SU-DHL-6 (cell line): ENCODE measurements at regions not wholly inside any gene's neighbourhood (a gene's known extent, or its start where the extent isn't known, plus 50 kb on each side); places are given as distances from the start of the nearest gene placed in this dataset.

Source experiments
- H2AFZ ChIP-seq: fragments of 200-600 bp; sonication (generic); 2 replicates; pipeline ENCODE4 v1.6.1; 2014; ENCODE audit warnings: low read depth, mild to moderate bottlenecking, moderate library complexity, mixed read lengths, antibody characterized with exemption, low read length; ENCODE audit not compliant: severe bottlenecking
- H3F3A ChIP-seq: fragments of 200-600 bp; shearing (Covaris generic); 2 replicates; pipeline ENCODE4 v1.6.0; 2016; ENCODE audit warnings: antibody characterized with exemption, mild to moderate bottlenecking; ENCODE audit not compliant: insufficient read depth
- H3K27ac ChIP-seq: fragments of 200-600 bp; sonication (generic); 2 replicates; pipeline ENCODE4 v1.5.1; 2016; ENCODE audit warnings: low read depth, mild to moderate bottlenecking, low read length, moderate library complexity, mixed read lengths
- H3K27me3 ChIP-seq: fragments of 200-600 bp; sonication (generic), shearing (Covaris generic); 2 replicates; pipeline ENCODE4 v1.6.0; 2014; ENCODE audit warnings: mild to moderate bottlenecking, low read length
- H3K36me3 ChIP-seq: fragments of 200-600 bp; sonication (generic); 2 replicates; pipeline ENCODE4 v1.6.1; 2014; ENCODE audit warnings: mild to moderate bottlenecking, low read length, mixed read lengths
- H3K4me2 ChIP-seq: fragments of 300-600, 200-600 bp; shearing (Covaris generic), sonication (generic); 2 replicates; pipeline ENCODE4 v1.6.0; 2014; ENCODE audit warnings: low read length, low read depth, mild to moderate bottlenecking; ENCODE audit not compliant: poor library complexity, severe bottlenecking
- H3K4me3 ChIP-seq: fragments of 200-600 bp; sonication (generic); 2 replicates; pipeline ENCODE4 v1.5.1; 2014; ENCODE audit warnings: antibody characterized with exemption, low read length, mild to moderate bottlenecking, mixed read lengths; ENCODE audit not compliant: insufficient read depth, poor library complexity, severe bottlenecking
- H3K79me2 ChIP-seq: fragments of 200-600 bp; sonication (generic); 2 replicates; pipeline ENCODE4 v1.6.1; 2014; ENCODE audit warnings: mild to moderate bottlenecking, low read length, moderate library complexity; ENCODE audit not compliant: insufficient read depth
- H3K9ac ChIP-seq: fragments of 200-600 bp; sonication (generic); 2 replicates; pipeline ENCODE4 v1.7.0; 2014; ENCODE audit warnings: mild to moderate bottlenecking, low read length
- H3K9me2 ChIP-seq: fragments of 200-600 bp; sonication (generic); replicated peaks from 2 replicates; pipeline ENCODE4 v1.6.1; 2014; ENCODE audit warnings: low read length; ENCODE audit not compliant: insufficient read depth
- H3K9me3 ChIP-seq: fragments of 200-600 bp; sonication (generic); 2 replicates; pipeline ENCODE4 v1.6.1; 2014; ENCODE audit warnings: low read length, mixed read lengths; ENCODE audit not compliant: insufficient read depth
- H4K20me1 ChIP-seq: fragments of 200-600 bp; sonication (generic); 2 replicates; pipeline ENCODE4 v1.6.1; 2014; ENCODE audit warnings: low read depth, mild to moderate bottlenecking, antibody characterized with exemption, low read length, moderate library complexity, mixed read lengths
- EZH2phosphoT487 ChIP-seq: fragments of 200-600 bp; sonication (generic), shearing (Covaris generic); conservative IDR thresholded peaks from 2 replicates; pipeline ENCODE4 v1.6.1; 2018; ENCODE audit warnings: mild to moderate bottlenecking, antibody characterized with exemption, low read length, moderate library complexity, mixed read lengths
- TF ChIP-seq, protein P1 (sequence below): fragments of 200-600 bp; sonication (generic); IDR thresholded peaks from one replicate; pipeline ENCODE4 v1.5.1; 2017; ENCODE audit warnings: antibody characterized with exemption, mild to moderate bottlenecking, low read length, moderate library complexity; ENCODE audit not compliant: insufficient read depth, poor library complexity, severe bottlenecking

DNA sequence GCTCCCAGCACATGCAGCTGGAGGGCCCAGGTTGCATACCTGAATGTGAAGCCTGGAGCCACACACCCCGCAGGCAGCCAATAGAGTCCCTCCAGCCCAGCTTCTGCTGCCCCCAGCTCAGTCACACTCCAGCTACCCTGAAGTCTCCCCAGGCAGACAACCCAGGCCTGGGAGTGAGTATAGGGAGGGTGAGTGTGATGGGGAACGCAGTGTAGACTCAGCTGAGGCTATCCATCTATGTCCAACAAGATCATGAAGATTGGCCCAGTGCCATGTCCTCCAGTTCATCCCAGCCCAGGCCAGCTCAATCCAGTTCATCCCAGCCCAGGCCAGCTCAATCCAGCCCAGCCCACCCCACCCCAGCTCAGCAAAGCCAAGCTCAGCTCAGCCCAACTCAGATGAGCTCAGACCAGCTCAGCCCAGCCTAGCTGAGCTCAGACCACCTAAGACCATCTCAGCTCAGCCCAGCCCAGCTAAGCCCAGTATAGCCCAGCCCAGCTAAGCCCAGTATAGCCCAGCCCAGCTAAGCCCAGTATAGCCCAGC is 330.4 kb downstream of the TMEM121 start:
- peak overlapping the region; percentile 78 for H3K4me2 ChIP-seq
- peak overlapping the region; percentile 56 for H3K4me3 ChIP-seq
- H3K27me3 ChIP-seq = no peaks in the 10 kb centered on the region
- TF ChIP-seq EZH2phosphoT487 = no peak
- TF ChIP-seq, protein P1, sequence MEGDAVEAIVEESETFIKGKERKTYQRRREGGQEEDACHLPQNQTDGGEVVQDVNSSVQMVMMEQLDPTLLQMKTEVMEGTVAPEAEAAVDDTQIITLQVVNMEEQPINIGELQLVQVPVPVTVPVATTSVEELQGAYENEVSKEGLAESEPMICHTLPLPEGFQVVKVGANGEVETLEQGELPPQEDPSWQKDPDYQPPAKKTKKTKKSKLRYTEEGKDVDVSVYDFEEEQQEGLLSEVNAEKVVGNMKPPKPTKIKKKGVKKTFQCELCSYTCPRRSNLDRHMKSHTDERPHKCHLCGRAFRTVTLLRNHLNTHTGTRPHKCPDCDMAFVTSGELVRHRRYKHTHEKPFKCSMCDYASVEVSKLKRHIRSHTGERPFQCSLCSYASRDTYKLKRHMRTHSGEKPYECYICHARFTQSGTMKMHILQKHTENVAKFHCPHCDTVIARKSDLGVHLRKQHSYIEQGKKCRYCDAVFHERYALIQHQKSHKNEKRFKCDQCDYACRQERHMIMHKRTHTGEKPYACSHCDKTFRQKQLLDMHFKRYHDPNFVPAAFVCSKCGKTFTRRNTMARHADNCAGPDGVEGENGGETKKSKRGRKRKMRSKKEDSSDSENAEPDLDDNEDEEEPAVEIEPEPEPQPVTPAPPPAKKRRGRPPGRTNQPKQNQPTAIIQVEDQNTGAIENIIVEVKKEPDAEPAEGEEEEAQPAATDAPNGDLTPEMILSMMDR = no peak
- H3K9me3 ChIP-seq = no peaks in the 10 kb centered on the region
- peak overlapping the region; percentile 85 for H3K9ac ChIP-seq
- H3F3A ChIP-seq = peaks cover 66% of the 10 kb centered on the region
- peaks cover 24% of the 10 kb centered on the region for H3K36me3 ChIP-seq
- H4K20me1 ChIP-seq = no peaks in the 10 kb centered on the region; the same call in 1 of the 2 replicates
- peak overlapping the region; percentile 99 for H3K27ac ChIP-seq
- no peaks in the 10 kb centered on the region for H3K9me2 ChIP-seq
- H3K79me2 ChIP-seq = peaks cover 23% of the 10 kb centered on the region
- no peak overlapping the region for H2AFZ ChIP-seq

DNA sequence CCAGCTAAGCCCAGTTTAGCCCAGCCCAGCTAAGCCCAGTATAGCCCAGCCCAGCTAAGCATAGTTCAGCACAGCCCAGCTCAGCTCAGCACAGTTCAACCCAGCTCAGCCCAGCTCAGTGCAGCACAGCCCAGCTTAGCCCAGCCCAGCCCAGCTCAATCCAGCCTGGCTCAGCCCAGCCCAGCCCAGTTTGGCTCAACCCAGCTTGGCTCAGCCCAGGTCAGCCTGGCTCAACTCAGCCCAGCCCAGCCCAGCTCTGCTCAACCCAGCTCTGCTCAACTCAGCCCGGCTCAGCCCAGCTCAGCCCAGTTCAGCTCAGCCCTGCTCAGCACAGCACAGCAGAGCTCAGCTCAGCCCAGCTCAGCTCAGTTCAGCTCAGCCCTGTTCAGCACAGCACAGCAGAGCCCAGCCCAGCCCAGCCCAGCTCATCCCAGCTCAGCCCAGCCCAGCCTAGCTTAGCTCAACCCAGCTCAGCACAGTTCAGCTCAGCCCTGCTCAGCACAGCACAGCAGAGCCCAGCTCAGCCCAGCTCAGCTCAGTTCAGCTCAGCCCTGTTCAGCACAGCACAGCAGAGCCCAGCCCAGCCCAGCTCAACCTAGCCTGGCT is 330.9 kb downstream of the TMEM121 start:
- peak overlapping the region; percentile 36 for H3K4me3 ChIP-seq
- H3K9me3 ChIP-seq = no peaks in the 10 kb centered on the region
- peaks cover 24% of the 10 kb centered on the region for H3K36me3 ChIP-seq
- H4K20me1 ChIP-seq = no peaks in the 10 kb centered on the region; the same call in 1 of the 2 replicates
- peaks cover 23% of the 10 kb centered on the region for H3K79me2 ChIP-seq
- no peak for TF ChIP-seq EZH2phosphoT487
- TF ChIP-seq, protein P1 = no peak
- no peaks in the 10 kb centered on the region for H3K27me3 ChIP-seq
- peak overlapping the region; percentile 40 for H3K4me2 ChIP-seq
- H2AFZ ChIP-seq = no peak overlapping the region
- no peaks in the 10 kb centered on the region for H3K9me2 ChIP-seq
- H3K27ac ChIP-seq = peak overlapping the region; percentile 99
- peaks cover 66% of the 10 kb centered on the region for H3F3A ChIP-seq
- peak overlapping the region; percentile 85 for H3K9ac ChIP-seq

DNA sequence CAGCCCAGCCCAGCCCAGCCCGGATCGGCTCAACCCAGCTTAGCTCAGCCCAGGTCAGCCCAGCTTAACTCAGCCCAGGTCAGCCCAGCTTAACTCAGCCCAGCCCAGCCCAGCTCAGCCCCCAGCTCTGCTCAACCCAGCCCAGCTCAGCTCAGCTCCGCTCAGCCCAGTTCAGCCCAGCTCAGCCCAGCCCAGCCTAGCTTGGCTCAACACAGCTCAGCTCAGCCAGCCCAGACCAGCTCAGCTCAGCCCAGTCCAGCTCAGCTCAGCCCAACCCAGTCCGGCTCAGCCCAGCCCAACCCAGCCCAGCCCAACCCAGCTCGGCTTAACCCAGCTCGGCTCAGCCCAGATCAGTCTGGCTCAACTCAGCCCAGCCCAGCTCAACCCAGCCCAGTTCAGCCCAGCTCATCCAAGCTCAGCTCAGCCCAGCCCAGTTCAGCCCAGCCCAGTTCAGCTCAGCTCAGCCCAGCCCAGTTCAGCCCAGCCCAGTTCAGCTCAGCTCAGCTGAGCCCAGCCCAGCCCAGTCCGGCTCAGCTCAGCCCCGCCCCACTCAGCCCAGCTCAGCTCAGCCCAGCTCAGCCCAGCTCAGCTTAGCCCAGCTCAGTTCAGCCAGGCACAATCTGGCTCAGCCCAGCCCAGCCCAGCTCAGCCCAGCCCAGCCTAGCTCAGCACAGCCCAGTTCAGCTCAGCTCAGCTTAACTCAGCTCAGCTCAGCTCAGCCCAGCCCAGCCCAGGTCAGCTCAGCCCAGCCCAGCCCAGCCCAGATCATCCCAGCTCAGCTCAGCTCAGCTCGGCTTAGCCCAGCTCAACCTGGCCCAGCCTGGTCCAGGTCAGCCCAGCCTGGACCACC is 331.7 kb downstream of the TMEM121 start:
- H4K20me1 ChIP-seq = no peaks in the 10 kb centered on the region; the same call in 1 of the 2 replicates
- no peaks in the 10 kb centered on the region for H3K9me3 ChIP-seq
- TF ChIP-seq, protein P1 = no peak
- no peak for TF ChIP-seq EZH2phosphoT487
- no peak overlapping the region for H3K4me2 ChIP-seq
- H3K27me3 ChIP-seq = no peaks in the 10 kb centered on the region
- H3K36me3 ChIP-seq = peaks cover 27% of the 10 kb centered on the region
- H3K4me3 ChIP-seq = no peak overlapping the region
- H3F3A ChIP-seq = peaks cover 66% of the 10 kb centered on the region
- H3K9ac ChIP-seq = no peak overlapping the region
- H3K79me2 ChIP-seq = peaks cover 28% of the 10 kb centered on the region
- H2AFZ ChIP-seq = no peak overlapping the region
- H3K27ac ChIP-seq = no peak overlapping the region
- H3K9me2 ChIP-seq = no peaks in the 10 kb centered on the region
